H1 (cell line): ENCODE measurements at regions not wholly inside any gene's neighbourhood (a gene's known extent, or its start where the extent isn't known, plus 50 kb on each side); places are given as distances from the start of the nearest gene placed in this dataset.

Experiments
- CTCF ChIA-PET: fragments of 300-600 bp; sonication (Branson Sonifier 250); formaldehyde crosslinking; loops from one replicate; lab custom pipeline; 2021; ENCODE audit not compliant: partially characterized antibody; lab: Charles Lee
- POLR2A ChIA-PET: fragments of 300-600 bp; sonication (Branson Sonifier 250); formaldehyde crosslinking; loops from one replicate; lab custom pipeline; 2021; ENCODE audit warnings: inconsistent platforms; ENCODE audit not compliant: partially characterized antibody; lab: Charles Lee
- DNase-seq, 2 experiments: peaks; one replicate each; pipeline versions ENCODE4 v3.0.0 to v3.0.0-alpha.2; 2010 to 2022; ENCODE audit warnings: low spot score in 2 of 2, low read depth in 1 of 2, mixed read lengths in 1 of 2
- FAIRE-seq: peaks from 2 replicates; lab custom pipeline; 2011; peaks lifted over from hg19 to GRCh38; lab: Jason Lieb, UNC
- H2AFZ ChIP-seq: 2 replicates; pipeline ENCODE4 v1.8.1; 2012; ENCODE audit warnings: low read length, inconsistent platforms
- H2AK5ac ChIP-seq: 2 replicates; pipeline ENCODE4 v1.6.1; 2013; ENCODE audit warnings: low read depth, low read length
- H2BK120ac ChIP-seq: replicated peaks from 2 replicates; pipeline ENCODE3; 2013; ENCODE audit warnings: low read depth, low read length, inconsistent platforms
- H2BK12ac ChIP-seq: 2 replicates; pipeline ENCODE4 v1.6.1; 2013; ENCODE audit warnings: low read depth, low read length
- H2BK15ac ChIP-seq: 2 replicates; pipeline ENCODE4 v1.6.1; 2013; ENCODE audit warnings: low read length
- H2BK20ac ChIP-seq: 2 replicates; pipeline ENCODE4 v1.6.1; 2013; ENCODE audit warnings: low read length
- H2BK5ac ChIP-seq: 2 replicates; pipeline ENCODE4 v1.6.1; 2013; ENCODE audit warnings: low read depth, low read length
- H3K14ac ChIP-seq: 2 replicates; pipeline ENCODE4 v1.6.1; 2013; ENCODE audit warnings: inconsistent platforms; ENCODE audit not compliant: insufficient read length
- H3K18ac ChIP-seq: 2 replicates; pipeline ENCODE4 v1.6.1; 2013; ENCODE audit warnings: low read length; ENCODE audit errors: extremely low read depth
- H3K23ac ChIP-seq: 2 replicates; pipeline ENCODE4 v1.6.1; 2013; ENCODE audit warnings: inconsistent platforms; ENCODE audit not compliant: insufficient read length
- H3K23me2 ChIP-seq: 2 replicates; pipeline ENCODE4 v1.6.1; 2013; ENCODE audit warnings: low read depth, low read length
- H3K27ac ChIP-seq: 2 replicates; pipeline ENCODE4 v1.6.1; 2011; ENCODE audit warnings: low read depth, low read length, inconsistent platforms
- H3K27me3 ChIP-seq, 4 experiments: replicated peaks in 1 of 4; 1 replicate in 1 of 4; 2 replicates in 3 of 4; pipeline versions ENCODE4 v1.6.1 to v1.8.1; 2011 to 2013; ENCODE audit warnings: low read length in 3 of 4, mild to moderate bottlenecking in 3 of 4, inconsistent platforms in 2 of 4, mixed read lengths in 2 of 4, moderate library complexity in 1 of 4; ENCODE audit not compliant: control insufficient read depth in 3 of 4, insufficient read depth in 3 of 4; ENCODE audit errors: extremely low read depth in 1 of 4
- H3K36me3 ChIP-seq, 4 experiments: 2 replicates each; pipeline versions ENCODE4 v1.6.1 to v1.8.1; 2011 to 2013; ENCODE audit warnings: mild to moderate bottlenecking in 4 of 4, low read length in 3 of 4, moderate library complexity in 2 of 4, control low read depth in 1 of 4, inconsistent platforms in 1 of 4; ENCODE audit not compliant: insufficient read depth in 4 of 4, control insufficient read depth in 2 of 4
- H3K4ac ChIP-seq: replicated peaks from 2 replicates; pipeline ENCODE3; 2013; ENCODE audit warnings: low read length, low read depth, mixed read lengths, inconsistent platforms; ENCODE audit not compliant: insufficient read length
- H3K4me1 ChIP-seq, 4 experiments: replicated peaks in 1 of 4; 1 replicate in 1 of 4; 2 replicates in 3 of 4; pipeline versions ENCODE4 v1.6.1 to v1.8.1; 2011 to 2013; ENCODE audit warnings: low read length in 3 of 4, inconsistent platforms in 2 of 4, mixed read lengths in 1 of 4; ENCODE audit not compliant: insufficient read depth in 4 of 4, control insufficient read depth in 3 of 4
- H3K4me2 ChIP-seq, 2 experiments: 2 replicates each; pipeline versions ENCODE4 v1.6.1 to v1.8.1; 2011 to 2013; ENCODE audit warnings: low read depth in 2 of 2, low read length in 2 of 2, control low read depth in 1 of 2, inconsistent platforms in 1 of 2, mild to moderate bottlenecking in 1 of 2; ENCODE audit not compliant: insufficient read depth in 1 of 2
- H3K4me3 ChIP-seq, 4 experiments: fragments of 200-600, 300-600 bp in 1 of 4; sonication (generic), shearing (Covaris generic), sonication (Bioruptor Twin) in 1 of 4; 2 replicates each; pipeline versions ENCODE4 v1.5.1 to v1.8.1; 2011 to 2016; ENCODE audit warnings: low read length in 4 of 4, low read depth in 3 of 4, control low read depth in 2 of 4, inconsistent platforms in 2 of 4, mild to moderate bottlenecking in 2 of 4, mixed read lengths in 1 of 4, moderate library complexity in 1 of 4; ENCODE audit not compliant: insufficient read depth in 2 of 4; ENCODE audit errors: extremely low read depth in 1 of 4
- H3K56ac ChIP-seq: replicated peaks from 2 replicates; pipeline ENCODE3; 2013; ENCODE audit warnings: low read depth, mild to moderate bottlenecking, mixed read lengths, low read length, inconsistent platforms; ENCODE audit not compliant: insufficient read length
- H3K79me1 ChIP-seq: 2 replicates; pipeline ENCODE4 v1.6.1; 2013; ENCODE audit warnings: low read depth, low read length, control low read depth
- H3K79me2 ChIP-seq, 2 experiments: 2 replicates each; pipeline versions ENCODE4 v1.6.1 to v1.8.1; 2012 to 2013; ENCODE audit warnings: low read length in 2 of 2, mild to moderate bottlenecking in 2 of 2, inconsistent platforms in 1 of 2; ENCODE audit not compliant: insufficient read depth in 2 of 2, control insufficient read depth in 1 of 2
- H3K9ac ChIP-seq, 4 experiments: replicated peaks in 1 of 4; 1 replicate in 1 of 4; 2 replicates in 3 of 4; pipeline versions ENCODE4 v1.6.1 to v1.8.1; 2011 to 2013; ENCODE audit warnings: low read depth in 3 of 4, low read length in 3 of 4, control low read depth in 2 of 4, mild to moderate bottlenecking in 2 of 4, moderate library complexity in 2 of 4, inconsistent platforms in 1 of 4; ENCODE audit errors: extremely low read depth in 1 of 4
- H3K9me3 ChIP-seq, 2 experiments: 2 replicates each; pipeline versions ENCODE4 v1.6.1 to v1.8.1; 2012 to 2013; ENCODE audit warnings: mild to moderate bottlenecking in 2 of 2, moderate library complexity in 2 of 2, control low read depth in 1 of 2, inconsistent platforms in 1 of 2, low read depth in 1 of 2, low read length in 1 of 2, mixed read lengths in 1 of 2; ENCODE audit not compliant: insufficient read depth in 2 of 2
- H4K20me1 ChIP-seq, 2 experiments: replicated peaks in 1 of 2; 2 replicates each; pipeline versions ENCODE3 to v1.8.1; 2011 to 2013; ENCODE audit warnings: inconsistent platforms in 2 of 2, low read length in 2 of 2, mild to moderate bottlenecking in 1 of 2; ENCODE audit not compliant: insufficient read depth in 2 of 2, control insufficient read depth in 1 of 2
- H4K5ac ChIP-seq: 2 replicates; pipeline ENCODE4 v1.6.1; 2013; ENCODE audit warnings: low read length, low read depth, mixed read lengths, inconsistent platforms; ENCODE audit not compliant: insufficient read length
- H4K8ac ChIP-seq: 2 replicates; pipeline ENCODE4 v1.8.0; 2013; ENCODE audit warnings: mild to moderate bottlenecking, moderate library complexity, low read length, inconsistent platforms; ENCODE audit not compliant: insufficient read depth; ENCODE audit errors: extremely low read depth
- H4K91ac ChIP-seq: replicated peaks from 2 replicates; pipeline ENCODE3; 2013; ENCODE audit warnings: low read length, mixed read lengths, inconsistent platforms; ENCODE audit not compliant: insufficient read length
- CEBPB ChIP-seq: IDR thresholded peaks from 2 replicates; pipeline ENCODE4 v1.6.1; 2012; ENCODE audit warnings: low read depth, low read length
- CTBP2 ChIP-seq: IDR thresholded peaks from 2 replicates; pipeline ENCODE4 v1.7.0; 2011; ENCODE audit warnings: borderline replicate concordance, mild to moderate bottlenecking, moderate library complexity, mixed read lengths, low read length; ENCODE audit not compliant: insufficient read depth, insufficient read length
- EGR1 ChIP-seq: IDR thresholded peaks from 2 replicates; pipeline ENCODE4 v1.6.1; 2011; ENCODE audit warnings: low read depth, low read length, borderline replicate concordance
- FOSL1 ChIP-seq: IDR thresholded peaks from 2 replicates; pipeline ENCODE4 v1.6.1; 2011; ENCODE audit warnings: mild to moderate bottlenecking, low read depth, low read length, moderate library complexity; ENCODE audit not compliant: insufficient read depth
- GABPA ChIP-seq: IDR thresholded peaks from 2 replicates; pipeline ENCODE4 v1.6.1; 2011; ENCODE audit warnings: mild to moderate bottlenecking, low read length, moderate library complexity, borderline replicate concordance; ENCODE audit not compliant: insufficient read depth
- MAFK ChIP-seq: IDR thresholded peaks from 2 replicates; pipeline ENCODE4 v1.6.1; 2012; ENCODE audit warnings: low read depth, mild to moderate bottlenecking, improper control_type of control experiment, low read length
- NRF1 ChIP-seq: IDR thresholded peaks from 2 replicates; pipeline ENCODE4 v1.6.1; 2011; ENCODE audit warnings: mild to moderate bottlenecking, low read depth, low read length, improper control_type of control experiment
- TCF12 ChIP-seq: IDR thresholded peaks from 2 replicates; pipeline ENCODE4 v1.6.1; 2011; ENCODE audit warnings: low read depth, mild to moderate bottlenecking, low read length
- WGBS, 2 experiments: shearing (Covaris generic) in 1 of 2; methylation state at CpG; one replicate each; pipeline versions ENCODE4 v1.1.6 to v1.1.7; 2013 to 2015; ENCODE audit warnings: low lambda C conversion rate in 2 of 2, mixed read lengths in 2 of 2, inconsistent platforms in 1 of 2, low coverage in 1 of 2, missing lambda C conversion rate in 1 of 2; ENCODE audit not compliant: insufficient replicate concordance in 2 of 2, insufficient coverage in 1 of 2, insufficient read length in 1 of 2; ENCODE audit errors: extremely low coverage in 1 of 2, missing lambda C conversion rate in 1 of 2; 5-methylcytosine and 5-hydroxymethylcytosine counted together
- TF ChIP-seq, protein P1 (sequence below), 3 experiments: IDR thresholded peaks; 1 replicate in 2 of 3; 2 replicates in 1 of 3; pipeline versions ENCODE4 v1.5.1 to v1.6.1; 2011; ENCODE audit warnings: low read length in 3 of 3, mild to moderate bottlenecking in 3 of 3, inconsistent platforms in 2 of 3, low read depth in 1 of 3, moderate library complexity in 1 of 3; ENCODE audit not compliant: insufficient read depth in 1 of 3; ENCODE audit errors: control extremely low read depth in 1 of 3
- TF ChIP-seq, protein P2 (sequence below): IDR thresholded peaks from 2 replicates; pipeline ENCODE4 v1.6.1; 2011; ENCODE audit warnings: low read depth, mild to moderate bottlenecking, low read length; ENCODE audit not compliant: insufficient read depth

- Histone ChIP-seq H2AFZ (no peak overlapping the region), H4K5ac (no peak overlapping the region), H3K4ac (no peak overlapping the region), H4K20me1 (no peaks in the 10 kb centered on the region), H2AK5ac (no peak overlapping the region), H3K14ac (no peak overlapping the region), H4K91ac (no peak overlapping the region), H3K79me1 (no peaks in the 10 kb centered on the region), H3K23me2 (no peaks in the 10 kb centered on the region), H2BK12ac (no peak overlapping the region), H3K36me3 (no peaks in the 10 kb centered on the region), H3K9me3 (no peaks in the 10 kb centered on the region), H2BK20ac (no peak overlapping the region), H2BK5ac (no peak overlapping the region), H3K27ac (no peak overlapping the region), H3K27me3 (no peaks in the 10 kb centered on the region), H3K56ac (no peak overlapping the region), H3K4me1 (no peaks in the 10 kb centered on the region), H2BK120ac (no peak overlapping the region), H3K4me2 (no peak overlapping the region), H3K23ac (no peak overlapping the region), H3K79me2 (no peaks in the 10 kb centered on the region), H4K8ac (no peak overlapping the region), H3K18ac (no peak overlapping the region), H3K9ac (no peak overlapping the region), H3K4me3 (no peak overlapping the region), H2BK15ac (no peak overlapping the region)
- DNase-seq: no peak
- POLR2A ChIA-PET: interaction anchor here (0.8 to 0.9 kb wide), 3 partner anchors 21 to 239 kb away, joined by 3 to 4 read pairs (median 3); partner anchors contain the start of gene VEGFA
- 84% methylated on average over 5 of the region's 5 CpGs; no CpG with 5 or more reads in 1 of the 2 experiments for WGBS, 2 experiments
- CTCF ChIA-PET: interaction anchor here (0.9 to 1.7 kb wide), 5 partner anchors 9 to 72 kb away, joined by 3 to 5 read pairs (median 4); no protein-coding TSS in a partner anchor
- no peak for FAIRE-seq
- TF ChIP-seq TCF12: no peak
- no peak for TF ChIP-seq CTBP2
- TF ChIP-seq, protein P1, sequence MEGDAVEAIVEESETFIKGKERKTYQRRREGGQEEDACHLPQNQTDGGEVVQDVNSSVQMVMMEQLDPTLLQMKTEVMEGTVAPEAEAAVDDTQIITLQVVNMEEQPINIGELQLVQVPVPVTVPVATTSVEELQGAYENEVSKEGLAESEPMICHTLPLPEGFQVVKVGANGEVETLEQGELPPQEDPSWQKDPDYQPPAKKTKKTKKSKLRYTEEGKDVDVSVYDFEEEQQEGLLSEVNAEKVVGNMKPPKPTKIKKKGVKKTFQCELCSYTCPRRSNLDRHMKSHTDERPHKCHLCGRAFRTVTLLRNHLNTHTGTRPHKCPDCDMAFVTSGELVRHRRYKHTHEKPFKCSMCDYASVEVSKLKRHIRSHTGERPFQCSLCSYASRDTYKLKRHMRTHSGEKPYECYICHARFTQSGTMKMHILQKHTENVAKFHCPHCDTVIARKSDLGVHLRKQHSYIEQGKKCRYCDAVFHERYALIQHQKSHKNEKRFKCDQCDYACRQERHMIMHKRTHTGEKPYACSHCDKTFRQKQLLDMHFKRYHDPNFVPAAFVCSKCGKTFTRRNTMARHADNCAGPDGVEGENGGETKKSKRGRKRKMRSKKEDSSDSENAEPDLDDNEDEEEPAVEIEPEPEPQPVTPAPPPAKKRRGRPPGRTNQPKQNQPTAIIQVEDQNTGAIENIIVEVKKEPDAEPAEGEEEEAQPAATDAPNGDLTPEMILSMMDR (IDR thresholded peaks at IDR 0.05; ENCODE audit: control extremely low read depth in 1 of 3, insufficient read depth in 1 of 3, low read depth in 1 of 3, low read length in 3 of 3): no peak
- TF ChIP-seq, protein P2, sequence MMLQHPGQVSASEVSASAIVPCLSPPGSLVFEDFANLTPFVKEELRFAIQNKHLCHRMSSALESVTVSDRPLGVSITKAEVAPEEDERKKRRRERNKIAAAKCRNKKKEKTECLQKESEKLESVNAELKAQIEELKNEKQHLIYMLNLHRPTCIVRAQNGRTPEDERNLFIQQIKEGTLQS: no peak
- no peak for TF ChIP-seq GABPA
- no peak for TF ChIP-seq CEBPB
- TF ChIP-seq MAFK: no peak
- no peak for TF ChIP-seq EGR1
- TF ChIP-seq FOSL1: no peak
- TF ChIP-seq NRF1: no peak
These were observed 70.6 kb downstream of the VEGFA start for GRCh38 chr6:43840490-43841218.
